HFFc6 (cell line): ENCODE measurements at regions not wholly inside any gene's neighbourhood (a gene's known extent, or its start where the extent isn't known, plus 50 kb on each side); places are given as distances from the start of the nearest gene placed in this dataset.

ENCODE experiments used
- DNase-seq: peaks from one replicate; pipeline ENCODE4 v3.0.0-alpha.2; 2018
- H3K27ac Mint-ChIP-seq: 2 replicates; pipeline ENCODE4 v1.8.0; 2020; ENCODE audit warnings: mild to moderate bottlenecking, mixed read lengths
- H3K27me3 Mint-ChIP-seq: 2 replicates; pipeline ENCODE4 v1.8.0; 2021; ENCODE audit warnings: mild to moderate bottlenecking, moderate library complexity, mixed read lengths; ENCODE audit not compliant: insufficient read depth
- H3K36me3 Mint-ChIP-seq: 2 replicates; pipeline ENCODE4 v1.8.0; 2021; ENCODE audit warnings: low read depth, mixed read lengths
- H3K4me1 Mint-ChIP-seq: 2 replicates; pipeline ENCODE4 v1.8.0; 2020; ENCODE audit warnings: low read depth, mixed read lengths
- H3K4me3 Mint-ChIP-seq: 2 replicates; pipeline ENCODE4 v1.8.0; 2020; ENCODE audit warnings: mild to moderate bottlenecking, moderate library complexity, mixed read lengths
- H3K9me3 Mint-ChIP-seq: 2 replicates; pipeline ENCODE4 v1.8.0; 2020; ENCODE audit warnings: mild to moderate bottlenecking, mixed read lengths
- TF ChIP-seq, protein P1 (sequence below): fragments of 200-600 bp; sonication (generic); IDR thresholded peaks from 2 replicates; pipeline ENCODE4 v1.5.0; 2021; ENCODE audit warnings: antibody characterized with exemption, mild to moderate bottlenecking

DNA sequence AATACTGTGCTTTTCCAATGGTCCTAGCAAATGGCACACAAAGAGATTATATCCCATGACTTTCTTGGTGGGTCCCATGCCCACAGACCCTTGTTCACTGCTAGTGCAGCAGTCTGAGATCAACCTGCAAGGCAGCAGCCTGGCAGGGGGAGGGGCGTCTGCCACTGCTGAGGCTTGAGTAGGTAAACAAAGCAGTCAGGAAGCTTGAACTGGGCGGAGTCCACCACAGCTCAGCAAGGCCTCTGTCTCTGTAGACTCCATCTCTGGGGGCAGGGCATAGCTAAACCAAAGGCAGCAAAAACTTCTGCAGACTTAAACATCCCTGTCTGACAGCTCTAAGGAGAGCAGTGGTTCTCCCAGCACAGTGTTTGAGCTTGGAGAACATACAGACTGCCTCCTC lies 82.9 kb downstream of the ZNF737 start:
- no peaks in the 10 kb centered on the region for H3K36me3 Mint-ChIP-seq
- H3K27me3 Mint-ChIP-seq, result no peaks in the 10 kb centered on the region
- peaks cover 43% of the 10 kb centered on the region for H3K9me3 Mint-ChIP-seq
- no peak overlapping the region for H3K27ac Mint-ChIP-seq
- TF ChIP-seq, protein P1, sequence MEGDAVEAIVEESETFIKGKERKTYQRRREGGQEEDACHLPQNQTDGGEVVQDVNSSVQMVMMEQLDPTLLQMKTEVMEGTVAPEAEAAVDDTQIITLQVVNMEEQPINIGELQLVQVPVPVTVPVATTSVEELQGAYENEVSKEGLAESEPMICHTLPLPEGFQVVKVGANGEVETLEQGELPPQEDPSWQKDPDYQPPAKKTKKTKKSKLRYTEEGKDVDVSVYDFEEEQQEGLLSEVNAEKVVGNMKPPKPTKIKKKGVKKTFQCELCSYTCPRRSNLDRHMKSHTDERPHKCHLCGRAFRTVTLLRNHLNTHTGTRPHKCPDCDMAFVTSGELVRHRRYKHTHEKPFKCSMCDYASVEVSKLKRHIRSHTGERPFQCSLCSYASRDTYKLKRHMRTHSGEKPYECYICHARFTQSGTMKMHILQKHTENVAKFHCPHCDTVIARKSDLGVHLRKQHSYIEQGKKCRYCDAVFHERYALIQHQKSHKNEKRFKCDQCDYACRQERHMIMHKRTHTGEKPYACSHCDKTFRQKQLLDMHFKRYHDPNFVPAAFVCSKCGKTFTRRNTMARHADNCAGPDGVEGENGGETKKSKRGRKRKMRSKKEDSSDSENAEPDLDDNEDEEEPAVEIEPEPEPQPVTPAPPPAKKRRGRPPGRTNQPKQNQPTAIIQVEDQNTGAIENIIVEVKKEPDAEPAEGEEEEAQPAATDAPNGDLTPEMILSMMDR, result no peak
- no peak for DNase-seq
- H3K4me1 Mint-ChIP-seq, result no peaks in the 10 kb centered on the region
- H3K4me3 Mint-ChIP-seq, result no peak overlapping the region

DNA sequence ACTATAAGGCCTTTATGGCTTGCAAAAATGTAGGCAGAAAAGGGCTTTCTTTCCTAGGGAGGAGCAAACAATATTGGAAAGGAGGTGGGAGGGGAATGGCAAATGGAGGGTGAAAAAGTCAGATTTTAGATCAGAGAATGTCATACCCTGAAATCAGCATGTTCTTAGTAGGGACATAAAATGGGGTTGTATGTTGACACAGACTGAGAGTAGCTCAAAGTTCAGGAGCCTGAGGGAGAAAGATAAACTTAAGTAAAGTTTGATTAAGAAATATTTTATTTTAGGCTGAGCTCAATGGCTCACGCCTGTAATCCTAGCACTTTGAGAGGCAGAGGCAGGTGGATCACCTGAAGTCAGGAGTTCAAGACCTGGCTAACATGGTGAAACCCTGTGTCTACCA lies 83.8 kb downstream of the ZNF737 start:
- Mint-ChIP-seq H3K36me3 (no peaks in the 10 kb centered on the region), H3K27ac (no peak overlapping the region), H3K4me3 (no peak overlapping the region), H3K4me1 (no peaks in the 10 kb centered on the region), H3K27me3 (no peaks in the 10 kb centered on the region), H3K9me3 (peaks cover 45% of the 10 kb centered on the region)
- TF ChIP-seq, protein P1, result no peak
- no peak for DNase-seq

DNA sequence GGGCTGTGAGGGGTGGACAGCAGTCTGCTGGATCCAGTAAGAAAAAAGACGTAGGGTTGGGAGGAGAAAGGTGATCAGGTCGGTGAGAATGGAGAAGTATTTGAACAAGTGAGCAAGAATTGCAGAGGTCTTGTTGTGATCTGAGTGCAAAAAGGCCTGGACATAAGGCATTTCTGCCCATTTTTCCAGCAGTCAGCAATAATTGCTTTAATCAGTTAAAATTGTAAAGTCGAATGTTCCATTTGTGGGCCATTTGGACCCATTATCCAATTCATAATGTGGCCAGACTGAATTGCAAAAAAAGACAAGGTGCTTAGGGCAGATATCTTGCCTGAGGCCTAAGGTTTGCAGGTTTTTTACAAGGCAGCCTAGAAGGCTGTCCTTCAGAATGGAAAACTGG lies 86.1 kb downstream of the ZNF737 start:
- Mint-ChIP-seq H3K27me3 (no peaks in the 10 kb centered on the region), H3K4me3 (no peak overlapping the region), H3K27ac (no peak overlapping the region), H3K9me3 (peaks cover 49% of the 10 kb centered on the region), H3K36me3 (no peaks in the 10 kb centered on the region), H3K4me1 (no peaks in the 10 kb centered on the region)
- TF ChIP-seq, protein P1, result no peak
- DNase-seq, result no peak

DNA sequence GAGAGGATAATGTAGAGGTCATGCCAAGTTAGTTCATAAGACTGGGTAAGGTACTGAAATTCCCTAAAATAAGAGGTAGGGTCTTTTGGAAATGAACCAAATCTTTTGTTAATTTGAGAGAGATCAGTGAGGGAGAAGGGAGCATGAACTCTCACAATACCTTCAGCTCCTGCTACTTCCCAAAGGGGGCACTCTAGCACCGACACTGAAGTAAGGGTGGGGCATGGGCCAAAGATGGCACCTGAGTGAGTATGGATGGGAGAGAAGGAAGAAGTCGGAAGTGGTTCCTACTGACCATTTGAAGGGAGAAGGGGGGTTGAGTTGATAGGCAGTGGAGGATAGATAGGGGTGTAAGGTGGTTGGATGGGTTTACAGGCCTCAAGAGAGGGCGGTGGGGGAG lies 86.6 kb downstream of the ZNF737 start:
- DNase-seq, result no peak
- no peaks in the 10 kb centered on the region for H3K4me1 Mint-ChIP-seq
- H3K36me3 Mint-ChIP-seq, result no peaks in the 10 kb centered on the region
- H3K27me3 Mint-ChIP-seq, result no peaks in the 10 kb centered on the region
- H3K9me3 Mint-ChIP-seq, result peaks cover 46% of the 10 kb centered on the region
- H3K27ac Mint-ChIP-seq, result no peak overlapping the region
- H3K4me3 Mint-ChIP-seq, result no peak overlapping the region
- TF ChIP-seq, protein P1, result no peak

DNA sequence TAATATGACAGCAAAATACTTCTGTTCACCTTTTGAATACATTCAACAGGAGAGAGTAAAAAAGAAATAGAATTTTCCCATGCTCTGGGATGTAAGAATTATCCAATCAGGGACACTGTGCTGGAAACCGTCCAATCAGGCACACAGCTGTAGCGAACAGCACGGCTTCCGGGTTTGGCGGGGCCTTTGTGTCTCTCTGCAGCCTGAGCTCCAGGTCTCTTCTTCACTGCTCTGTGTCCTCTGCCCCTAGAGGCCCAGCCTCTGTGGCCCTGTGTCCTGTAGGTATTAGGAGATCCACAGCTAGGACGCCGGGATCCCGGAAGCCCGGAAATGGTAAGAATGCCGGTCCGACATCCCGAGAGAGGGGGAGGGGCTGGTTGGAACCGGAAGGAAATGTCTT lies 92.7 kb downstream of the ZNF737 start:
- DNase-seq, result no peak
- TF ChIP-seq, protein P1, result no peak
- Mint-ChIP-seq H3K27ac (no peak overlapping the region), H3K27me3 (no peaks in the 10 kb centered on the region), H3K9me3 (peaks cover 40% of the 10 kb centered on the region), H3K4me1 (no peaks in the 10 kb centered on the region), H3K36me3 (no peaks in the 10 kb centered on the region), H3K4me3 (no peak overlapping the region)

DNA sequence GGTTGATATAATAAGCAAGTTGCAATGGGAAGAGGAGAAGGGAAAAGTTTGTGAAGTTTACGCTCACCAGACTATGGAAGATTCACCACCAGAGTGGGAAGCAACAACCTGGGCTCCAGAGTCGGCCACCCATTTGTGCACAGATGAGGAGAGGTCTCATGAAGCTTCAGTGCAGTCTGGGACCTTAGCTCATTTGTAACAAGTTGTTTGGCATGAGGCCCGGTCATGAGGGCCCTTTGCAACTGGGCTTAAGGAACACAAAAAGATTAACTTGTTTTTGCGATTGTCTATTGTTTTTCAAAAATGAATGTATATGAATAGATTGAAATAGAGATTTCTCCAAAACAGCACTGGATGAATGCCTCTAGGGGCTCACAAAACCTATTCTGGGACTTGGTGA lies 94.2 kb downstream of the ZNF737 start:
- Mint-ChIP-seq H3K4me3 (no peak overlapping the region), H3K36me3 (no peaks in the 10 kb centered on the region), H3K27me3 (no peaks in the 10 kb centered on the region), H3K9me3 (peaks cover 28% of the 10 kb centered on the region), H3K4me1 (no peaks in the 10 kb centered on the region), H3K27ac (no peak overlapping the region)
- DNase-seq, result no peak
- TF ChIP-seq, protein P1, result no peak
